Memory B cell (primary cell): ENCODE measurements at regions not wholly inside any gene's neighbourhood (a gene's known extent, or its start where the extent isn't known, plus 50 kb on each side); places are given as distances from the start of the nearest gene placed in this dataset.

Source experiments
- ATAC-seq: fragments of 150-1000 bp; cut with Tn5 transposase; 2 replicates; pipeline ENCODE4 v1.10.0; 2021; ENCODE audit warnings: low read depth, mild to moderate bottlenecking, moderate library complexity
- DNase-seq, 2 donors: peaks; one replicate each; pipeline ENCODE4 v3.0.0; 2022; ENCODE audit warnings: low spot score in 2 of 2
- H3K27ac Mint-ChIP-seq: one replicate; pipeline ENCODE4 v1.8.0; 2022; ENCODE audit warnings: mild to moderate bottlenecking, moderate library complexity, mixed read lengths
- H3K27me3 Mint-ChIP-seq: one replicate; pipeline ENCODE4 v1.8.0; 2022; ENCODE audit warnings: mixed read lengths
- H3K36me3 Mint-ChIP-seq: one replicate; pipeline ENCODE4 v1.8.0; 2022; ENCODE audit warnings: mild to moderate bottlenecking, mixed read lengths
- H3K4me1 Mint-ChIP-seq: one replicate; pipeline ENCODE4 v1.8.0; 2022; ENCODE audit warnings: mixed read lengths
- H3K4me3 Mint-ChIP-seq: one replicate; pipeline ENCODE4 v1.8.0; 2022; ENCODE audit warnings: mild to moderate bottlenecking, moderate library complexity, mixed read lengths
- H3K9me3 Mint-ChIP-seq: one replicate; pipeline ENCODE4 v1.8.0; 2022; ENCODE audit warnings: mixed read lengths

- Mint-ChIP-seq H3K4me3 (no peak overlapping the region), H3K9me3 (peaks cover 1% of the 10 kb centered on the region), H3K27me3 (no peaks in the 10 kb centered on the region), H3K36me3 (no peaks in the 10 kb centered on the region), H3K27ac (no peak overlapping the region), H3K4me1 (no peaks in the 10 kb centered on the region)
- DNase-seq: no peak
- ATAC-seq: no peak
These were observed 576.1 kb downstream of the LRRC70 start for GRCh38 chr5:63154476-63155309.

- Mint-ChIP-seq H3K36me3 (no peaks in the 10 kb centered on the region), H3K27ac (no peak overlapping the region), H3K9me3 (no peaks in the 10 kb centered on the region), H3K4me3 (no peak overlapping the region), H3K27me3 (no peaks in the 10 kb centered on the region), H3K4me1 (no peaks in the 10 kb centered on the region)
- ATAC-seq (no peak), DNase-seq (no peak)
These were observed 574.3 kb downstream of the LRRC70 start for GRCh38 chr5:63152871-63153270.

- Mint-ChIP-seq H3K27ac (no peak overlapping the region), H3K27me3 (no peaks in the 10 kb centered on the region), H3K9me3 (peaks cover 2% of the 10 kb centered on the region), H3K4me3 (no peak overlapping the region), H3K4me1 (no peaks in the 10 kb centered on the region), H3K36me3 (no peaks in the 10 kb centered on the region)
- ATAC-seq (no peak), DNase-seq (no peak)
These were observed 566.5 kb downstream of the LRRC70 start for GRCh38 chr5:63145167-63145566.

GRCh38 chr5:63141591-63141990 is 563.0 kb downstream of the LRRC70 start:
- no peaks in the 10 kb centered on the region for H3K36me3 Mint-ChIP-seq
- no peak overlapping the region for H3K4me3 Mint-ChIP-seq
- peaks cover 2% of the 10 kb centered on the region for H3K9me3 Mint-ChIP-seq
- no peaks in the 10 kb centered on the region for H3K27me3 Mint-ChIP-seq
- ATAC-seq: no peak
- DNase-seq: no peak
- no peak overlapping the region for H3K27ac Mint-ChIP-seq
- no peaks in the 10 kb centered on the region for H3K4me1 Mint-ChIP-seq

GRCh38 chr5:63135291-63135690 is 556.7 kb downstream of the LRRC70 start:
- no peaks in the 10 kb centered on the region for H3K27me3 Mint-ChIP-seq
- H3K9me3 Mint-ChIP-seq: no peaks in the 10 kb centered on the region
- no peaks in the 10 kb centered on the region for H3K36me3 Mint-ChIP-seq
- H3K4me1 Mint-ChIP-seq: no peaks in the 10 kb centered on the region
- H3K4me3 Mint-ChIP-seq: no peak overlapping the region
- DNase-seq (no peak), ATAC-seq (no peak)
- no peak overlapping the region for H3K27ac Mint-ChIP-seq

GRCh38 chr5:63131626-63132285 is 553.1 kb downstream of the LRRC70 start:
- H3K4me3 Mint-ChIP-seq: no peak overlapping the region
- H3K27me3 Mint-ChIP-seq: no peaks in the 10 kb centered on the region
- no peaks in the 10 kb centered on the region for H3K9me3 Mint-ChIP-seq
- no peak overlapping the region for H3K27ac Mint-ChIP-seq
- no peak for DNase-seq
- no peak for ATAC-seq
- no peaks in the 10 kb centered on the region for H3K4me1 Mint-ChIP-seq
- H3K36me3 Mint-ChIP-seq: no peaks in the 10 kb centered on the region

GRCh38 chr5:63128761-63129160 is 550.1 kb downstream of the LRRC70 start:
- no peaks in the 10 kb centered on the region for H3K27me3 Mint-ChIP-seq
- H3K4me3 Mint-ChIP-seq: no peak overlapping the region
- H3K4me1 Mint-ChIP-seq: peaks cover 3% of the 10 kb centered on the region
- ATAC-seq (no peak), DNase-seq (no peak)
- H3K27ac Mint-ChIP-seq: no peak overlapping the region
- H3K9me3 Mint-ChIP-seq: no peaks in the 10 kb centered on the region
- H3K36me3 Mint-ChIP-seq: no peaks in the 10 kb centered on the region

GRCh38 chr5:63128018-63128417 is 549.4 kb downstream of the LRRC70 start:
- Mint-ChIP-seq H3K27me3 (no peaks in the 10 kb centered on the region), H3K4me3 (no peak overlapping the region), H3K27ac (no peak overlapping the region), H3K36me3 (no peaks in the 10 kb centered on the region), H3K9me3 (no peaks in the 10 kb centered on the region), H3K4me1 (peaks cover 3% of the 10 kb centered on the region)
- ATAC-seq (no peak), DNase-seq (no peak)

- Mint-ChIP-seq H3K36me3 (no peaks in the 10 kb centered on the region), H3K27me3 (no peaks in the 10 kb centered on the region), H3K9me3 (no peaks in the 10 kb centered on the region), H3K27ac (no peak overlapping the region), H3K4me1 (peaks cover 3% of the 10 kb centered on the region), H3K4me3 (no peak overlapping the region)
- no peak for ATAC-seq
- DNase-seq: no peak
These were observed 548.4 kb downstream of the LRRC70 start for GRCh38 chr5:63127054-63127453.

GRCh38 chr5:63125862-63126261 is 547.2 kb downstream of the LRRC70 start:
- Mint-ChIP-seq H3K4me1 (peaks cover 3% of the 10 kb centered on the region), H3K36me3 (no peaks in the 10 kb centered on the region), H3K27ac (no peak overlapping the region), H3K27me3 (no peaks in the 10 kb centered on the region), H3K4me3 (no peak overlapping the region), H3K9me3 (no peaks in the 10 kb centered on the region)
- no peak for ATAC-seq
- DNase-seq: no peak

GRCh38 chr5:63125392-63125791 is 546.8 kb downstream of the LRRC70 start:
- Mint-ChIP-seq H3K9me3 (no peaks in the 10 kb centered on the region), H3K27me3 (no peaks in the 10 kb centered on the region), H3K27ac (no peak overlapping the region), H3K36me3 (no peaks in the 10 kb centered on the region), H3K4me3 (no peak overlapping the region), H3K4me1 (peaks cover 3% of the 10 kb centered on the region)
- DNase-seq (no peak), ATAC-seq (no peak)

- Mint-ChIP-seq H3K9me3 (no peaks in the 10 kb centered on the region), H3K27ac (no peak overlapping the region), H3K4me1 (peaks cover 3% of the 10 kb centered on the region), H3K27me3 (no peaks in the 10 kb centered on the region), H3K36me3 (no peaks in the 10 kb centered on the region), H3K4me3 (no peak overlapping the region)
- DNase-seq (no peak), ATAC-seq (no peak)
These were observed 545.6 kb downstream of the LRRC70 start for GRCh38 chr5:63124266-63124665.

- DNase-seq (no peak), ATAC-seq (no peak)
- Mint-ChIP-seq H3K4me1 (peaks cover 3% of the 10 kb centered on the region), H3K36me3 (no peaks in the 10 kb centered on the region), H3K9me3 (no peaks in the 10 kb centered on the region), H3K27me3 (no peaks in the 10 kb centered on the region), H3K27ac (no peak overlapping the region), H3K4me3 (no peak overlapping the region)
These were observed 542.9 kb downstream of the LRRC70 start for GRCh38 chr5:63121471-63121870.

GRCh38 chr5:63118221-63118620 is 539.6 kb downstream of the LRRC70 start:
- Mint-ChIP-seq H3K4me3 (no peak overlapping the region), H3K36me3 (no peaks in the 10 kb centered on the region), H3K27ac (no peak overlapping the region), H3K27me3 (no peaks in the 10 kb centered on the region), H3K9me3 (no peaks in the 10 kb centered on the region), H3K4me1 (no peaks in the 10 kb centered on the region)
- DNase-seq (no peak), ATAC-seq (no peak)

GRCh38 chr5:63111891-63112290 is 533.3 kb downstream of the LRRC70 start:
- Mint-ChIP-seq H3K27me3 (no peaks in the 10 kb centered on the region), H3K36me3 (no peaks in the 10 kb centered on the region), H3K4me3 (no peak overlapping the region), H3K27ac (no peak overlapping the region), H3K4me1 (no peaks in the 10 kb centered on the region), H3K9me3 (peaks cover 1% of the 10 kb centered on the region)
- ATAC-seq (no peak), DNase-seq (no peak)
